ENCODE measurements at regions not wholly inside any gene's neighbourhood (a gene's known extent, or its start where the extent isn't known, plus 50 kb on each side); places are given as distances from the start of the nearest gene placed in this dataset.

DNA sequence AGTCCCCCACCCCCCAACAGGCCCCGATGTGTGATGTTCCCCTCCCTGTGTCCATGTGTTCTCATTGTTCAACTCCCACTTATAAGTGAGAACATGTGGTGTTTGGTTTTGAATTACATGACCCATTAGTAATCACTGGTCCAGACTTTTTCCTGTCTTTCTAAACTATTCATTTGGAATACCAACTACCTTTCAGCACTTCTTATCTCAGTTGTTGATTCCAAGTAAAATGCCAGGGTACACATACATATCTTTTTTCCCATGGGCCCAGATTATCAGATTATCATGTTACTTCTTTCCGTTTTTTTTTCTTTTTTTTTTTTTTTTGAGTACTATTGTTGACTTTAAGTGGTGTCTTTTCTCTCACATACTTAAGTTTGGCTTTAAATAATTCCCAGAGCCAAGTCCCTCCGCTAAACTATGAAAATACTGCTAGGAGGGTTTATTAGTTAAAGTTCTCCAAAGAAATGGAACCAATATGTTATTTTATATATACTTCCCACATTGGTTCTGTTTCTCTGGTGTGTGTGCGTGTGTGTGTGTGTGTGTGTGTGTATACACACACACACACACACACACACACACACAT lies 389.3 kb downstream of the IRS1 start:
- TF ChIP-seq ESRRA (IDR thresholded peaks at IDR 0.05; ENCODE audit: borderline replicate concordance, low read length) (no peak), RAD21 (conservative IDR thresholded peaks at IDR 0.05 in 1 of 2, IDR thresholded peaks at IDR 0.05 in 1 of 2) (no peak), RFX5 (IDR thresholded peaks at IDR 0.05) (no peak), POLR2A (IDR thresholded peaks at IDR 0.05; ENCODE audit: low read length) (no peak), CTCF (IDR thresholded peaks at IDR 0.05) (no peak), EP300 (IDR thresholded peaks at IDR 0.05) (no peak), KDM5A (IDR thresholded peaks at IDR 0.05) (no peak), POLR2AphosphoS2 (conservative IDR thresholded peaks at IDR 0.05; ENCODE audit: low read length) (no peak), USF2 (IDR thresholded peaks at IDR 0.05) (no peak)
- TF ChIP-seq, protein P1, sequence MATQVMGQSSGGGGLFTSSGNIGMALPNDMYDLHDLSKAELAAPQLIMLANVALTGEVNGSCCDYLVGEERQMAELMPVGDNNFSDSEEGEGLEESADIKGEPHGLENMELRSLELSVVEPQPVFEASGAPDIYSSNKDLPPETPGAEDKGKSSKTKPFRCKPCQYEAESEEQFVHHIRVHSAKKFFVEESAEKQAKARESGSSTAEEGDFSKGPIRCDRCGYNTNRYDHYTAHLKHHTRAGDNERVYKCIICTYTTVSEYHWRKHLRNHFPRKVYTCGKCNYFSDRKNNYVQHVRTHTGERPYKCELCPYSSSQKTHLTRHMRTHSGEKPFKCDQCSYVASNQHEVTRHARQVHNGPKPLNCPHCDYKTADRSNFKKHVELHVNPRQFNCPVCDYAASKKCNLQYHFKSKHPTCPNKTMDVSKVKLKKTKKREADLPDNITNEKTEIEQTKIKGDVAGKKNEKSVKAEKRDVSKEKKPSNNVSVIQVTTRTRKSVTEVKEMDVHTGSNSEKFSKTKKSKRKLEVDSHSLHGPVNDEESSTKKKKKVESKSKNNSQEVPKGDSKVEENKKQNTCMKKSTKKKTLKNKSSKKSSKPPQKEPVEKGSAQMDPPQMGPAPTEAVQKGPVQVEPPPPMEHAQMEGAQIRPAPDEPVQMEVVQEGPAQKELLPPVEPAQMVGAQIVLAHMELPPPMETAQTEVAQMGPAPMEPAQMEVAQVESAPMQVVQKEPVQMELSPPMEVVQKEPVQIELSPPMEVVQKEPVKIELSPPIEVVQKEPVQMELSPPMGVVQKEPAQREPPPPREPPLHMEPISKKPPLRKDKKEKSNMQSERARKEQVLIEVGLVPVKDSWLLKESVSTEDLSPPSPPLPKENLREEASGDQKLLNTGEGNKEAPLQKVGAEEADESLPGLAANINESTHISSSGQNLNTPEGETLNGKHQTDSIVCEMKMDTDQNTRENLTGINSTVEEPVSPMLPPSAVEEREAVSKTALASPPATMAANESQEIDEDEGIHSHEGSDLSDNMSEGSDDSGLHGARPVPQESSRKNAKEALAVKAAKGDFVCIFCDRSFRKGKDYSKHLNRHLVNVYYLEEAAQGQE (IDR thresholded peaks at IDR 0.05) = no peak

Measured in A549 (cell line).